GM23338 (cell line): ENCODE measurements at regions not wholly inside any gene's neighbourhood (a gene's known extent, or its start where the extent isn't known, plus 50 kb on each side); places are given as distances from the start of the nearest gene placed in this dataset.

ENCODE experiments used
- ATAC-seq: fragments of 200-7000 bp; cut with Tn5 transposase; 3 replicates; pipeline ENCODE4 v1.9.1; 2020
- DNase-seq: peaks from one replicate; pipeline ENCODE4 v3.0.0-alpha.2; 2015; ENCODE audit warnings: low spot score
- H2AFZ ChIP-seq: fragments of 200-600 bp; sonication (generic); 2 replicates; pipeline ENCODE4 v1.8.0; 2016; ENCODE audit warnings: antibody characterized with exemption, mild to moderate bottlenecking, moderate library complexity
- H3F3A ChIP-seq: fragments of 200-600 bp; sonication (generic); replicated peaks from 2 replicates; pipeline ENCODE4 v1.8.0; 2017; ENCODE audit warnings: antibody characterized with exemption, mixed run types, low read depth
- H3K27ac ChIP-seq: fragments of 200-600 bp; sonication (generic); 2 replicates; pipeline ENCODE4 v1.6.1; 2016; ENCODE audit warnings: low read depth
- H3K27me3 ChIP-seq: fragments of 200-600 bp; sonication (generic); 2 replicates; pipeline ENCODE4 v1.8.0; 2016; ENCODE audit warnings: mild to moderate bottlenecking, mixed run types, moderate library complexity; ENCODE audit not compliant: insufficient read depth
- H3K36me3 ChIP-seq: fragments of 200-600 bp; sonication (generic); 2 replicates; pipeline ENCODE4 v1.8.0; 2016; ENCODE audit warnings: mild to moderate bottlenecking; ENCODE audit not compliant: insufficient read depth
- H3K4me1 ChIP-seq: fragments of 200-600 bp; sonication (generic); 2 replicates; pipeline ENCODE4 v1.8.0; 2016; ENCODE audit warnings: mild to moderate bottlenecking, moderate library complexity; ENCODE audit not compliant: insufficient read depth
- H3K4me2 ChIP-seq: fragments of 200-600 bp; sonication (generic); 2 replicates; pipeline ENCODE4 v1.7.1; 2017; ENCODE audit warnings: mixed run types
- H3K4me3 ChIP-seq: fragments of 200-600 bp; sonication (generic); 2 replicates; pipeline ENCODE4 v1.6.1; 2016; ENCODE audit warnings: mixed run types
- H3K79me2 ChIP-seq: fragments of 200-600 bp; sonication (generic); replicated peaks from 2 replicates; pipeline ENCODE4 v1.8.0; 2017; ENCODE audit warnings: mild to moderate bottlenecking; ENCODE audit not compliant: insufficient read depth
- H3K9me2 ChIP-seq: fragments of 200-600 bp; sonication (generic); 2 replicates; pipeline ENCODE4 v1.8.0; 2017; ENCODE audit not compliant: insufficient read depth
- H4K20me1 ChIP-seq: fragments of 200-600 bp; sonication (generic); replicated peaks from 2 replicates; pipeline ENCODE4 v1.8.0; 2017; ENCODE audit warnings: mild to moderate bottlenecking; ENCODE audit not compliant: insufficient read depth
- H3K27ac Mint-ChIP-seq: 2 replicates; pipeline ENCODE4 v1.8.0; 2020; ENCODE audit warnings: inconsistent platforms, mild to moderate bottlenecking, moderate library complexity, mixed read lengths
- H3K27me3 Mint-ChIP-seq: 3 replicates; pipeline ENCODE4 v1.8.0; 2022; ENCODE audit warnings: low read depth, mild to moderate bottlenecking, moderate library complexity, mixed read lengths, inconsistent platforms; ENCODE audit not compliant: insufficient read depth, poor library complexity
- H3K36me3 Mint-ChIP-seq: 3 replicates; pipeline ENCODE4 v1.8.0; 2021; ENCODE audit warnings: low read depth, mild to moderate bottlenecking, inconsistent platforms, moderate library complexity, mixed read lengths
- H3K4me1 Mint-ChIP-seq: 3 replicates; pipeline ENCODE4 v1.8.0; 2020; ENCODE audit warnings: mild to moderate bottlenecking, inconsistent platforms, mixed read lengths
- H3K4me3 Mint-ChIP-seq: 3 replicates; pipeline ENCODE4 v1.8.0; 2021; ENCODE audit warnings: moderate library complexity, mild to moderate bottlenecking, inconsistent platforms, mixed read lengths
- H3K9me3 Mint-ChIP-seq: 3 replicates; pipeline ENCODE4 v1.8.0; 2020; ENCODE audit warnings: moderate library complexity, mild to moderate bottlenecking, inconsistent platforms, mixed read lengths
- CREB1 ChIP-seq: fragments of 250-450 bp; sonication (Bioruptor Pico); IDR thresholded peaks from 2 replicates; pipeline ENCODE4 v1.5.0; 2020; ENCODE audit warnings: low read depth, mild to moderate bottlenecking, moderate library complexity
- CTCF ChIP-seq, 2 experiments: fragments of 200-600 bp in 1 of 2; sonication (generic) in 1 of 2; conservative IDR thresholded peaks; 2 replicates each; pipeline versions ENCODE4 v1.5.1 to v1.6.1; 2016 to 2017; ENCODE audit warnings: antibody characterized with exemption in 2 of 2, low read depth in 2 of 2, mild to moderate bottlenecking in 2 of 2, moderate library complexity in 1 of 2
- ETS1 ChIP-seq: IDR thresholded peaks from 2 replicates; pipeline ENCODE4 v1.6.1; 2016; ENCODE audit warnings: antibody characterized with exemption
- EZH2 ChIP-seq: fragments of 200-600 bp; sonication (generic); IDR thresholded peaks from one replicate; pipeline ENCODE4 v1.8.0; 2017; ENCODE audit warnings: antibody characterized with exemption, mild to moderate bottlenecking, low read depth; ENCODE audit not compliant: unreplicated experiment
- EZH2phosphoT487 ChIP-seq: fragments of 200-600 bp; sonication (generic); IDR thresholded peaks from one replicate; pipeline ENCODE4 v1.8.1; 2018; ENCODE audit warnings: antibody characterized with exemption; ENCODE audit not compliant: unreplicated experiment
- JUNB ChIP-seq: IDR thresholded peaks from one replicate; pipeline ENCODE4 v1.6.1; 2016; ENCODE audit warnings: antibody characterized with exemption; ENCODE audit not compliant: unreplicated experiment
- NANOG ChIP-seq: IDR thresholded peaks from 2 replicates; pipeline ENCODE4 v1.6.1; 2016; ENCODE audit warnings: antibody characterized with exemption, borderline replicate concordance
- POLR2AphosphoS5 ChIP-seq: IDR thresholded peaks from 2 replicates; pipeline ENCODE4 v1.6.1; 2016; ENCODE audit warnings: antibody characterized with exemption, low read depth
- REST ChIP-seq: IDR thresholded peaks from one replicate; pipeline ENCODE4 v1.6.1; 2018; ENCODE audit warnings: antibody characterized with exemption; ENCODE audit not compliant: unreplicated experiment
- STAT1 ChIP-seq: IDR thresholded peaks from one replicate; pipeline ENCODE4 v1.6.1; 2016; ENCODE audit warnings: antibody characterized with exemption; ENCODE audit not compliant: unreplicated experiment
- ZNF114 ChIP-seq: fragments of 250-450 bp; sonication (Bioruptor Pico); IDR thresholded peaks from 2 replicates; pipeline ENCODE4 v1.5.0; 2020; ENCODE audit warnings: mild to moderate bottlenecking, moderate library complexity
- ZNF331 ChIP-seq: fragments of 250-450 bp; sonication (Bioruptor Pico); IDR thresholded peaks from 2 replicates; pipeline ENCODE4 v1.5.0; 2020; ENCODE audit warnings: low read depth, mild to moderate bottlenecking, moderate library complexity
- ZNF462 ChIP-seq: fragments of 250-450 bp; sonication (Bioruptor Pico); IDR thresholded peaks from 2 replicates; pipeline ENCODE4 v1.5.0; 2020; ENCODE audit warnings: mild to moderate bottlenecking, moderate library complexity

- H3K4me3 Mint-ChIP-seq = no peak overlapping the region
- Histone ChIP-seq H3F3A (no peaks in the 10 kb centered on the region), H2AFZ (no peak overlapping the region), H3K36me3 (no peaks in the 10 kb centered on the region), H3K79me2 (no peaks in the 10 kb centered on the region), H3K27me3 (no peaks in the 10 kb centered on the region), H3K27ac (no peak overlapping the region), H3K9me2 (no peaks in the 10 kb centered on the region), H4K20me1 (no peaks in the 10 kb centered on the region), H3K4me3 (no peak overlapping the region), H3K4me1 (peaks cover 17% of the 10 kb centered on the region), H3K4me2 (no peak overlapping the region)
- TF ChIP-seq EZH2 (no peak), ETS1 (no peak), JUNB (no peak), CREB1 (CRISPR knock-in tag) (no peak), ZNF462 (CRISPR knock-in tag) (no peak), NANOG (no peak), EZH2phosphoT487 (no peak), POLR2AphosphoS5 (no peak), ZNF331 (CRISPR knock-in tag) (no peak), ZNF114 (CRISPR knock-in tag) (no peak), CTCF (conservative IDR thresholded peaks at IDR 0.05; ENCODE audit: low read depth in 2 of 2) (no peak), STAT1 (no peak), REST (no peak)
- no peaks in the 10 kb centered on the region for H3K9me3 Mint-ChIP-seq
- H3K4me1 Mint-ChIP-seq = peaks cover 33% of the 10 kb centered on the region
- H3K27ac Mint-ChIP-seq = no peak overlapping the region
- no peaks in the 10 kb centered on the region for H3K36me3 Mint-ChIP-seq
- peaks cover 16% of the 10 kb centered on the region for H3K27me3 Mint-ChIP-seq
- no peak for ATAC-seq
- DNase-seq = no peak
Measured at GRCh38 chr16:87063543-87063942, 253.6 kb downstream of the C16orf95 start.
